ENCODE measurements at regions not wholly inside any gene's neighbourhood (a gene's known extent, or its start where the extent isn't known, plus 50 kb on each side); places are given as distances from the start of the nearest gene placed in this dataset.

DNA sequence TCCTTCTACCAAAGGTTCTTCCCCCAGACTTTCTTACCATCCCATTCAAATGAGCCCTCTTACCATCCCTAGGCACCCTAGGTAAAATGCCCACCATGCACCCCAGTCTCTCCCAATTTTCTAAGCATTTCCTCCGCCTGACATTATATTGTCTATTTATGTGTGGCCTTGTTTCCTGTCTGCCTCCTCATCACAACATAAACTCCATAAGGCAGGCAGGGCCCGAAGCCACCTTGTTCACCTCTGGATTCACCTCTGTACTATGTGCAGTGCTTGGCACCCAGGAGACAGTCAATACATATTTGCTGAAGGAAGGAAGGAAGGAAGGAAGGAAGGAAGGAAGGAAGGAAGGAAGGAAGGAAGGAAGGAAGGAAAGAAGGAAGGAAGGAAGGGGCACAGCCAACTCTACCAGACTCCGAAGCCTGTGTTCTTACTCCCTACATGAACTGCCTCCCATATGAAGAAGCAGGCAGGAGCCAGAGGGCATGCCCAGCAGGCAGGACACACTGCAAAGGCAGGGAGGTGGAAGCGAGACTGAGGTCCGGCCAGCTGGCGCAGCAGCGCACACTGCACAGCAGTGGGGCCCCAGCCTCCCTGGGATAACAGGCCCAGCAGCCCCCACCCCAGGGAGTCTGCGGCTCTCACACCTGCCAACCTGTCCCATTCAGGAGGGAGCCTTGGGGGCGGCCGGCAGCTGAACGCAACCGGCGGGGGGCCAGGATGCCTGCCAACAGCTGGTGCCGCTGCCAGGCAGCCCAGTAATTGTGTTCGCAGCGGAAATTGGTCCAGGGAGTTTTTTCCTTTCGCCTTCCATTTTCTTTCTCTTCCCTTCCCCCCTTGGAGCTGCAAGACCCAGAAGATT, 106.0 kb upstream of the LINGO1 start (continued):
- TF ChIP-seq, protein P1, sequence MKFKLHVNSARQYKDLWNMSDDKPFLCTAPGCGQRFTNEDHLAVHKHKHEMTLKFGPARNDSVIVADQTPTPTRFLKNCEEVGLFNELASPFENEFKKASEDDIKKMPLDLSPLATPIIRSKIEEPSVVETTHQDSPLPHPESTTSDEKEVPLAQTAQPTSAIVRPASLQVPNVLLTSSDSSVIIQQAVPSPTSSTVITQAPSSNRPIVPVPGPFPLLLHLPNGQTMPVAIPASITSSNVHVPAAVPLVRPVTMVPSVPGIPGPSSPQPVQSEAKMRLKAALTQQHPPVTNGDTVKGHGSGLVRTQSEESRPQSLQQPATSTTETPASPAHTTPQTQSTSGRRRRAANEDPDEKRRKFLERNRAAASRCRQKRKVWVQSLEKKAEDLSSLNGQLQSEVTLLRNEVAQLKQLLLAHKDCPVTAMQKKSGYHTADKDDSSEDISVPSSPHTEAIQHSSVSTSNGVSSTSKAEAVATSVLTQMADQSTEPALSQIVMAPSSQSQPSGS (IDR thresholded peaks at IDR 0.05; ENCODE audit: low read length): no peak
- no peak for TF ChIP-seq GTF2F1 (IDR thresholded peaks at IDR 0.05; ENCODE audit: borderline replicate concordance, low read depth, low read length)
- 0 out of 2 replicates have a peak, but pooled peaks have one; percentile 49 for TF ChIP-seq TCF12 (IDR thresholded peaks at IDR 0.05; ENCODE audit: low read depth, low read length)
- no peak for TF ChIP-seq ZNF274 (IDR thresholded peaks at IDR 0.05; ENCODE audit: borderline replicate concordance, extremely low read depth, low read length)
- no peak for TF ChIP-seq CHD1 (IDR thresholded peaks at IDR 0.05; ENCODE audit: low read depth, low read length)
- TF ChIP-seq SIX5 (IDR thresholded peaks at IDR 0.05; ENCODE audit: low read depth, low read length): no peak
- TF ChIP-seq RFX5 (IDR thresholded peaks at IDR 0.05; ENCODE audit: borderline replicate concordance, low read depth, low read length): no peak
- TF ChIP-seq ASH2L (IDR thresholded peaks at IDR 0.05; ENCODE audit: low read length): no peak
- TF ChIP-seq JUND (IDR thresholded peaks at IDR 0.05; ENCODE audit: low read length): no peak
- peak; percentile 65 for TF ChIP-seq CTBP2 (IDR thresholded peaks at IDR 0.05; ENCODE audit: borderline replicate concordance, insufficient read depth, insufficient read length, low read length)
- TF ChIP-seq KDM4A (IDR thresholded peaks at IDR 0.05; ENCODE audit: low read depth, low read length, severe bottlenecking): no peak

Data from H1 (cell line).